Liver (tissue), 3 donors: ENCODE measurements at regions not wholly inside any gene's neighbourhood (a gene's known extent, or its start where the extent isn't known, plus 50 kb on each side); places are given as distances from the start of the nearest gene placed in this dataset.

Source experiments
- CTCF ChIP-seq: fragments of 150-350 bp; IDR thresholded peaks from 2 replicates; pipeline ENCODE4 v1.5.1; 2017; ENCODE audit warnings: improper control_type of control experiment, low read depth, low read length; ENCODE audit not compliant: missing input control
- FOXA1 ChIP-seq: IDR thresholded peaks from 2 replicates; pipeline ENCODE4 v1.6.1; 2016; ENCODE audit warnings: antibody characterized with exemption
- GABPA ChIP-seq, 2 donors: IDR thresholded peaks in 1 of 2; conservative IDR thresholded peaks in 1 of 2; 2 replicates each; pipeline ENCODE4 v1.6.1; 2016; ENCODE audit warnings: antibody characterized with exemption in 2 of 2, mild to moderate bottlenecking in 1 of 2, moderate library complexity in 1 of 2
- MAX ChIP-seq: IDR thresholded peaks from 2 replicates; pipeline ENCODE4 v1.6.1; 2016; ENCODE audit warnings: antibody characterized with exemption
- RAD21 ChIP-seq, 2 donors: IDR thresholded peaks; 2 replicates each; pipeline ENCODE4 v1.6.1; 2016; ENCODE audit warnings: antibody characterized with exemption in 2 of 2, mild to moderate bottlenecking in 2 of 2
- REST ChIP-seq: IDR thresholded peaks from 2 replicates; pipeline ENCODE4 v1.6.1; 2016; ENCODE audit warnings: antibody characterized with exemption, mild to moderate bottlenecking
- SP1 ChIP-seq: IDR thresholded peaks from 2 replicates; pipeline ENCODE4 v1.6.1; 2018; ENCODE audit warnings: antibody characterized with exemption, mild to moderate bottlenecking
- TAF1 ChIP-seq: conservative IDR thresholded peaks from 2 replicates; pipeline ENCODE4 v1.6.1; 2016; ENCODE audit warnings: antibody characterized with exemption, mild to moderate bottlenecking
- YY1 ChIP-seq: IDR thresholded peaks from 2 replicates; pipeline ENCODE4 v1.6.1; 2016; ENCODE audit warnings: antibody characterized with exemption, mild to moderate bottlenecking
- donor health status: healthy.
- donor health status: healthy.

- TF ChIP-seq GABPA (IDR thresholded peaks at IDR 0.05 in 1 of 2, conservative IDR thresholded peaks at IDR 0.05 in 1 of 2) (no peak), CTCF (no peak), FOXA1 (no peak), TAF1 (no peak), REST (no peak), MAX (no peak), YY1 (no peak), RAD21 (IDR thresholded peaks at IDR 0.05) (no peak), SP1 (no peak)
Measured at GRCh38 chr11:109819410-109819809, 273.8 kb upstream of the ZC3H12C start.
